MV-4-11 (cell line): ENCODE measurements at regions not wholly inside any gene's neighbourhood (a gene's known extent, or its start where the extent isn't known, plus 50 kb on each side); places are given as distances from the start of the nearest gene placed in this dataset.
"Not testable (repeated sequence)": the region's sequence is repeated elsewhere in the genome, so short reads cannot be mapped to it uniquely, and the experiment has no call there.

Experiments
- DNase-seq: peaks from one replicate; lab custom pipeline; 2025; lab: John Stamatoyannopoulos, UW

GRCh38 chr9:31174681-31175080 is 1209.8 kb upstream of the ACO1 start:
- DNase-seq, result no peak

- no peak for DNase-seq
Measured at GRCh38 chr9:31183866-31184265, 1200.6 kb upstream of the ACO1 start.

- DNase-seq, result no peak
Measured at GRCh38 chr9:31185831-31186230, 1198.6 kb upstream of the ACO1 start.

GRCh38 chr9:31188496-31188895 is 1195.9 kb upstream of the ACO1 start:
- DNase-seq, result no peak

- peak; percentile 66 for DNase-seq
Measured at GRCh38 chr9:31210978-31211570, 1173.4 kb upstream of the ACO1 start.

GRCh38 chr9:31229976-31230375 is 1154.5 kb upstream of the ACO1 start:
- not testable (repeated sequence) for DNase-seq

- DNase-seq, result no peak
Measured at GRCh38 chr9:31232485-31232884, 1152.0 kb upstream of the ACO1 start.

GRCh38 chr9:31236344-31236743 is 1148.1 kb upstream of the ACO1 start:
- no peak for DNase-seq

GRCh38 chr9:31243386-31243785 is 1141.1 kb upstream of the ACO1 start:
- DNase-seq, result no peak

- DNase-seq, result no peak
Measured at GRCh38 chr9:31248156-31248555, 1136.3 kb upstream of the ACO1 start.

- no peak for DNase-seq
Measured at GRCh38 chr9:31251386-31251785, 1133.1 kb upstream of the ACO1 start.

- DNase-seq, result no peak
Measured at GRCh38 chr9:31253800-31254762, 1130.4 kb upstream of the ACO1 start.

- DNase-seq, result no peak
Measured at GRCh38 chr9:31255211-31255610, 1129.2 kb upstream of the ACO1 start.

- no peak for DNase-seq
Measured at GRCh38 chr9:31259824-31260223, 1124.6 kb upstream of the ACO1 start.

- no peak for DNase-seq
Measured at GRCh38 chr9:31272456-31273295, 1111.8 kb upstream of the ACO1 start.

GRCh38 chr9:31275419-31275818 is 1109.0 kb upstream of the ACO1 start:
- DNase-seq, result no peak

GRCh38 chr9:31290731-31291130 is 1093.7 kb upstream of the ACO1 start:
- DNase-seq, result no peak

GRCh38 chr9:31302620-31303418 is 1081.6 kb upstream of the ACO1 start:
- peak; percentile 1 for DNase-seq

GRCh38 chr9:31304576-31304975 is 1079.9 kb upstream of the ACO1 start:
- DNase-seq, result no peak

GRCh38 chr9:31314241-31314640 is 1070.2 kb upstream of the ACO1 start:
- DNase-seq, result no peak

GRCh38 chr9:31320494-31320893 is 1063.9 kb upstream of the ACO1 start:
- no peak for DNase-seq

- no peak for DNase-seq
Measured at GRCh38 chr9:31321256-31321655, 1063.2 kb upstream of the ACO1 start.
